ENCODE measurements at regions not wholly inside any gene's neighbourhood (a gene's known extent, or its start where the extent isn't known, plus 50 kb on each side); places are given as distances from the start of the nearest gene placed in this dataset.

DNA sequence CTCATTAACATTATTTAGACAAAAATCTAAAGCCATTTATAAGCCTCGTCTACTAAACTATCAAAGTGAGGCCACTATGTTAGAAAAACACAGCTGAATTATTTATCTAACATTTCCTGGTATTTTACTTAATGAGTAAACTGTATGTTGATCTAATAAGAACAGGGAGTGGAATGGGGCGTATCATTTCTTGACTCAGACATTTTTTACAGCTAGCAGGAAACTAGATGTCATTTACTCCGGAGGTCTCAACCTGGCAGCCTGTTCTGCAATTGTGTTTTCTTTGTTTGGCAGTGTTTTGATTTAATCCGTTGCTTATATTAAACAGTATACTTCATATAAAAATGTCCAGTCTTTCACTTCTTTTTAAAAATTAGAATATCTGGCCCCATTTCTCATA, 79.1 kb upstream of the ABI3BP start:
- DNase-seq, result no peak
- Histone ChIP-seq H3K9me3 (ENCODE audit: control insufficient read depth, low read length) (no peaks in the 10 kb centered on the region), H3K36me3 (ENCODE audit: control insufficient read depth, insufficient read depth, low read length) (no peaks in the 10 kb centered on the region), H3K4me3 (ENCODE audit: insufficient read depth, low read depth, low read length, poor library complexity, severe bottlenecking) (no peak overlapping the region), H3K27me3 (replicated peaks; ENCODE audit: control insufficient read depth, insufficient read depth, low read length, poor library complexity, severe bottlenecking) (no peaks in the 10 kb centered on the region), H3K27ac (ENCODE audit: insufficient read depth, low read length, poor library complexity, severe bottlenecking) (no peak overlapping the region), H3K4me1 (ENCODE audit: control insufficient read depth, insufficient read depth, low read length, poor library complexity, severe bottlenecking) (no peaks in the 10 kb centered on the region)

DNA sequence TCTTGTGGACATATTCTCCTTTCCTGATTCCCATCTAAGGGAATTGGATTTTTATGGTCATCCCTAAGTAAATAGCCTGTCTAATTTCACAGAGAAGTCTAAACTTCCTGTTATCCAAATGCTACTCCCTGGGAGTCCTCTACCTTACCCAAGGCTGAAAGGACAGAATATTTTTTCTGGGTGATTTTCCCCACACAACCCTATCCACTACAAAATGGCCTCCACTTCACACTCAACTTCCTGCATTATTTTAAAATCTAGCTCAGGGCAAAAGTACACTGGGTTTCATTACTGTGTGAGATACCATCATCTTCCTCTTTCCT, 77.5 kb upstream of the ABI3BP start:
- no peak overlapping the region for H3K27ac ChIP-seq (ENCODE audit: insufficient read depth, low read length, poor library complexity, severe bottlenecking)

DNA sequence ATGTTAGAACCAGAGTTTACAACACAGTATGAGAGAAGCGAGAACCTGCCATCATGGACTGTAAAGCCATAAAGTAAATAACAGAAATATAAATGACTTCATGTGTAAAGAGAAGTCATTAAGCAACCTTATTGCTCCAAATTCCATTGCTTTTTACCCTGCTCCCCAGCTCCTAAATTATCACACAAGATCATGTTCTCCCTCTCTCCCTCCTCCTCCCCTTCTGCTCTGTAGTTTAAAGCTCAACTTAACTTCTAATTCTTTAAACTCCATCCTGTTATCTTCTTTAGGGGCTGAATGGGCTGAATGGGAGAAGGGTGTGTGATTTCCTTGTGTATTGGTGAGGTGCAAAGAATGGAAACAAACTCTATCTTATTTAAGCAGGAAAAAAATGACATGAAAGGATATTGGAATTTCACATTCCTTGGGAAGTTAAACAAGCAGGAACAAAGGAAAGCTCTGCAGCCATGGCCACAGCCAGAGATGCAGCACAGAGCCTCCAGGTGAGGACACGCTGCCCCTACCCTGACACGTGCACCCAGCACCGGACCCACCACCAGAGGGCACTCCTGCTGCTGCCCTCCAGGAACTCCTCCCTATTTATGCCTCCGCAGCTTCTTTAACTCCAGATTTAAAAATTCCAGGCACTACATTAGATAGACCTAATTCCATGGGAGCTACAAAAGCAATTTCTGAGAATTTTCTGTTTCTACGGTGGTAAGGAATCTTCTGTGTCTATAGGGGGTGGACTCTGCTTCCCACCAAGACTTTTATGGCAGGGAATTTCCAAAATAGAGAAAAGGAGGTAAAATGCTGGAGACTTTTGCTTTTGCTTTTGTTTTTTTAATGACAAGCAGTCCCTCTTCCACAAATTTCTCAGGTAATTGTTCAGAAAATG, 76.9 kb upstream of the ABI3BP start:
- Histone ChIP-seq H3K4me1 (ENCODE audit: control insufficient read depth, insufficient read depth, low read length, poor library complexity, severe bottlenecking) (no peaks in the 10 kb centered on the region), H3K9me3 (ENCODE audit: control insufficient read depth, low read length) (no peaks in the 10 kb centered on the region), H3K27ac (ENCODE audit: insufficient read depth, low read length, poor library complexity, severe bottlenecking) (no peak overlapping the region), H3K36me3 (ENCODE audit: control insufficient read depth, insufficient read depth, low read length) (no peaks in the 10 kb centered on the region), H3K4me3 (ENCODE audit: insufficient read depth, low read depth, low read length, poor library complexity, severe bottlenecking) (no peak overlapping the region), H3K27me3 (replicated peaks; ENCODE audit: control insufficient read depth, insufficient read depth, low read length, poor library complexity, severe bottlenecking) (no peaks in the 10 kb centered on the region)
- peak in 2 of 3 donors; percentile 29 to 42 for DNase-seq

More for the DNA sequence above, 77.5 kb upstream of the ABI3BP start:
- H3K4me1 ChIP-seq (ENCODE audit: control insufficient read depth, insufficient read depth, low read length, poor library complexity, severe bottlenecking), result no peaks in the 10 kb centered on the region
- no peak overlapping the region for H3K4me3 ChIP-seq (ENCODE audit: insufficient read depth, low read depth, low read length, poor library complexity, severe bottlenecking)
- H3K9me3 ChIP-seq (ENCODE audit: control insufficient read depth, low read length), result no peaks in the 10 kb centered on the region
- no peaks in the 10 kb centered on the region for H3K36me3 ChIP-seq (ENCODE audit: control insufficient read depth, insufficient read depth, low read length)
- no peaks in the 10 kb centered on the region for H3K27me3 ChIP-seq (replicated peaks; ENCODE audit: control insufficient read depth, insufficient read depth, low read length, poor library complexity, severe bottlenecking)
- DNase-seq, result no peak

DNA sequence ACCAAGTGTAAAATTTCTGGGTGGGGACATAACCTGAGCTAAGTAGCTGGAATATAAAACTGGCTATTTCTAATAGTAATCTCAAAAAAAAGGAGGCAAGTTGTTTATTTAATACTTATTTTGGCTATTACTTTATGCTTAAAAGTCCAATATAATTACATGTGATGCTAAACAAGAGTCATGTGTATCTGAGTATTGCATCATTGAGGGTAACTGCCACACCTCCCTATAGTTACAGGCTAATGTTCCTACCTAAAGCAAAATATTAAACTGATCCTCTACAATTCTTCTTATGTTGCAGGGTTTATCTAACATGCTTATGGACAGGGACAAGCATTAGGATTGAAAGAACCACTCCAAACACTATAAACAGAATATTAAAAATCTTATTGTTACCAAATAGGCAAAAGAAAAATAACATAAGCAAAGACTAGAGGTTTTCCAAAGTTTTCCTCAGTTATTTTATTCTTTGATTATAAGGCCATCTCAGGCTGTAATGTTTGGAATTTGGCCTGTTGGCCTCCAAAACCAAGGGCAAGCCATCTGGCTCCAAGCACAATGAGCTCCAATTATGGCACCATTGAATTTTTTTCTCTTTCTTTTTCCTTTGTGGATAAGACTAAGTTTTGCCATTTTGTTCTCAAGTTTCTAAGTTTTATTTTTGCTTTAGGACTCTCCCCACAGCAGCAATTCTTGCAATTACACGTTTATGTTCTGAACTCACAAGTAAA, 75.8 kb upstream of the ABI3BP start:
- no peaks in the 10 kb centered on the region for H3K36me3 ChIP-seq (ENCODE audit: control insufficient read depth, insufficient read depth, low read length)
- DNase-seq, result no peak
- no peak overlapping the region for H3K4me3 ChIP-seq (ENCODE audit: insufficient read depth, low read depth, low read length, poor library complexity, severe bottlenecking)
- no peaks in the 10 kb centered on the region for H3K9me3 ChIP-seq (ENCODE audit: control insufficient read depth, low read length)
- H3K27ac ChIP-seq (ENCODE audit: insufficient read depth, low read length, poor library complexity, severe bottlenecking), result no peak overlapping the region
- no peaks in the 10 kb centered on the region for H3K4me1 ChIP-seq (ENCODE audit: control insufficient read depth, insufficient read depth, low read length, poor library complexity, severe bottlenecking)
- no peaks in the 10 kb centered on the region for H3K27me3 ChIP-seq (replicated peaks; ENCODE audit: control insufficient read depth, insufficient read depth, low read length, poor library complexity, severe bottlenecking)

DNA sequence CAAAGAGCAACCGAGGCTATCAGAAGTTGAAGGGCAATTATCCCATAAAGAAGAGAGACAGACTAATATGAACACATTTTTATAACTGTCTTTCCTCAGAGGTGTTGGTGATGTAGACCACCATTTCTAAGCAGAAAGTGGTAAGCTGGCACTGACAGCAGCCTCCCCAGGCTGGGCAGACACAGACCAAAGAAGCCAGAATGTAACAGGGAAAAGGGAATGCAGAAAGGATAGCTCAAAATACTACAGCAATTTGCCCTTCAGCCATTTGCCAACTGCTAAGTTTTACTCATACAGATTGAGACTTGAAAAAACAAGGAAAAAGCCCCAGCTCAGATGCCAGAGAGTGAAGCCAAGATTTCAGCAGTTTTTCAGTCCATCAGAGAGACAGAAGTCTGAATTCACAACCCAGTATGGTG, 73.5 kb upstream of the ABI3BP start:
- no peak overlapping the region for H3K4me3 ChIP-seq (ENCODE audit: insufficient read depth, low read depth, low read length, poor library complexity, severe bottlenecking)
- no peaks in the 10 kb centered on the region for H3K27me3 ChIP-seq (replicated peaks; ENCODE audit: control insufficient read depth, insufficient read depth, low read length, poor library complexity, severe bottlenecking)
- no peak for DNase-seq
- no peaks in the 10 kb centered on the region for H3K9me3 ChIP-seq (ENCODE audit: control insufficient read depth, low read length)
- no peaks in the 10 kb centered on the region for H3K36me3 ChIP-seq (ENCODE audit: control insufficient read depth, insufficient read depth, low read length)
- no peak overlapping the region for H3K27ac ChIP-seq (ENCODE audit: insufficient read depth, low read length, poor library complexity, severe bottlenecking)
- H3K4me1 ChIP-seq (ENCODE audit: control insufficient read depth, insufficient read depth, low read length, poor library complexity, severe bottlenecking), result no peaks in the 10 kb centered on the region

DNA sequence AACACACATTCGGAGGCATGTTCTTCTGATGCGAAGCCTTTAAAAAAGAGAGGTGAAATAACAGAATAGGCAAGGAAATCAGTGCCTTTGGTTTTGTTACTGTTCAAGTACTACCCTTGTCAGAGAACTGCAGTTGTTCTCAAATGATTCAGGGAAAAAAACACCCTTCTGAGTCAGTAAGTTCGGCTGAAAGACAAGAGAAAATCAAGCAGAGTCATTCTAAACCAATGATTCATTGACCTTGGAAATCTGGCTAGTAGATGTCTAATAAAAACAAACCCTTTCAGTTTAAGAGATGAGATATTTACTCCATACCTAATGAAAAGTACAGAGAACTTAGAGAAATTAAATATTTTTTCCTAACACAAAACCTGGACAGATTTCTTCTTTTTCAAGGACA, 72.7 kb upstream of the ABI3BP start:
- no peak overlapping the region for H3K4me3 ChIP-seq (ENCODE audit: insufficient read depth, low read depth, low read length, poor library complexity, severe bottlenecking)
- H3K27ac ChIP-seq (ENCODE audit: insufficient read depth, low read length, poor library complexity, severe bottlenecking), result no peak overlapping the region
- no peaks in the 10 kb centered on the region for H3K36me3 ChIP-seq (ENCODE audit: control insufficient read depth, insufficient read depth, low read length)
- no peak for DNase-seq
- no peaks in the 10 kb centered on the region for H3K4me1 ChIP-seq (ENCODE audit: control insufficient read depth, insufficient read depth, low read length, poor library complexity, severe bottlenecking)
- no peaks in the 10 kb centered on the region for H3K9me3 ChIP-seq (ENCODE audit: control insufficient read depth, low read length)
- H3K27me3 ChIP-seq (replicated peaks; ENCODE audit: control insufficient read depth, insufficient read depth, low read length, poor library complexity, severe bottlenecking), result no peaks in the 10 kb centered on the region

DNA sequence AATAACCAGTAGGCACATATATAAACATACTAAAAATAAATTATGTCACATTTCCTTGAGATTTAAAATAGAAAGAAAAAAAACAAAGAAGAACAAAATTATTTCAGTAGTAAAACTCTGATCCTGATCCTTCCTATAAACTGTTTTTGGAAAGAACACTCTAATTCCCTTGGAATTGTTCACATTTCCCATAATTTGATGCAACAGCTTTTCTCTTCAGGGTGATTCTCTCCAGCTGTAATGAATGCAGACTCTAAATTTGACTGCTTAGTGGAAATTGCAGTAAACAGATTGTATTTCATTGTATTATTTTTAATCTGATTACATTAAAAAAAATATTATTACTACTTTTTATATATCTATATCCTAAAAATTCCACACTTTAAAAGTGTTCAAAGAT, 70.2 kb upstream of the ABI3BP start:
- H3K9me3 ChIP-seq (ENCODE audit: control insufficient read depth, low read length), result peaks cover 3% of the 10 kb centered on the region
- H3K27ac ChIP-seq (ENCODE audit: insufficient read depth, low read length, poor library complexity, severe bottlenecking), result no peak overlapping the region
- H3K36me3 ChIP-seq (ENCODE audit: control insufficient read depth, insufficient read depth, low read length), result no peaks in the 10 kb centered on the region

DNA sequence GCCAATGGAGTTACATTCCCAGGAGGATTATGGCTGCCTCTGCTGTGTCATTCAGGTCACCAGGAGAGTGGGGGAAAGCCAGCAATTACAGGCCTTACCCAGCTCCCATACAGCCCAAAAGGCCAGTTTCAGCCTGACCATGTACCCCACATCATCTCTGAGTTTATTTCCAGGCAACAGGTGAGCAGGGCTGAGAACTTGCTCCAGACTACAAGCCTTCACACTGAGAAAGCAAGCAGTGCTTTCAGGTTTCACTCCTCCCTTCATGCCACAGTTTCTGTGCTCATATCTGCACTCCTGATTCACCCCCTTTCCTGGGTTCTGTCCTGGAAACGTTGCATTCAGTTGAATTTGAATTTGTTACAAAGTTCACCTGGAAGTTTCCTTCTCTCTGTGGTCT, 68.1 kb upstream of the ABI3BP start:
- Histone ChIP-seq H3K4me1 (ENCODE audit: control insufficient read depth, insufficient read depth, low read length, poor library complexity, severe bottlenecking) (no peaks in the 10 kb centered on the region), H3K36me3 (ENCODE audit: control insufficient read depth, insufficient read depth, low read length) (no peaks in the 10 kb centered on the region), H3K4me3 (ENCODE audit: insufficient read depth, low read depth, low read length, poor library complexity, severe bottlenecking) (no peak overlapping the region), H3K9me3 (ENCODE audit: control insufficient read depth, low read length) (peaks cover 3% of the 10 kb centered on the region), H3K27me3 (replicated peaks; ENCODE audit: control insufficient read depth, insufficient read depth, low read length, poor library complexity, severe bottlenecking) (no peaks in the 10 kb centered on the region), H3K27ac (ENCODE audit: insufficient read depth, low read length, poor library complexity, severe bottlenecking) (no peak overlapping the region)
- DNase-seq, result no peak

More for the DNA sequence above, 70.2 kb upstream of the ABI3BP start:
- no peak for DNase-seq
- no peaks in the 10 kb centered on the region for H3K27me3 ChIP-seq (replicated peaks; ENCODE audit: control insufficient read depth, insufficient read depth, low read length, poor library complexity, severe bottlenecking)
- H3K4me3 ChIP-seq (ENCODE audit: insufficient read depth, low read depth, low read length, poor library complexity, severe bottlenecking), result no peak overlapping the region
- no peaks in the 10 kb centered on the region for H3K4me1 ChIP-seq (ENCODE audit: control insufficient read depth, insufficient read depth, low read length, poor library complexity, severe bottlenecking)

DNA sequence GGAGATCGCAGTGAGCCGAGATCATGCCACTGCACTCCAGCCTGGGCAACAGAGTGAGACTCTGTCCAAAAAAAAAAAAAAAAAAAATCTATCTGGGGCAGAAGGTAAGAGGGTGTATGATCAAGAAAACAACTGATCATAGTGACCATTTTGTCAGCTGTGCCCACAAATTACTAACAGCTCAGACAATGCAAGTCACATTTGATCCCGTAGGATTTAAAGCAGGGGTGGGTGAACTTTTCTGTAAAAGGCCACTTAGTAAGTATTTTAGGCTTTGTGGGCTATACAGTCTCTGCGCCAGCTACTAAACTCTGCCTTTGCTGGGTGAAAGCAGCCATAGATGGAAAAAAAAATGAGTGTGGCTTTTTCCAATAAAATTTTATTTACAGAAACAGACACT, 57.6 kb upstream of the ABI3BP start:
- no peak for DNase-seq
- Histone ChIP-seq H3K9me3 (ENCODE audit: control insufficient read depth, low read length) (no peaks in the 10 kb centered on the region), H3K4me1 (ENCODE audit: control insufficient read depth, insufficient read depth, low read length, poor library complexity, severe bottlenecking) (no peaks in the 10 kb centered on the region), H3K4me3 (ENCODE audit: insufficient read depth, low read depth, low read length, poor library complexity, severe bottlenecking) (no peak overlapping the region), H3K27ac (ENCODE audit: insufficient read depth, low read length, poor library complexity, severe bottlenecking) (no peak overlapping the region), H3K27me3 (replicated peaks; ENCODE audit: control insufficient read depth, insufficient read depth, low read length, poor library complexity, severe bottlenecking) (no peaks in the 10 kb centered on the region), H3K36me3 (ENCODE audit: control insufficient read depth, insufficient read depth, low read length) (no peaks in the 10 kb centered on the region)

DNA sequence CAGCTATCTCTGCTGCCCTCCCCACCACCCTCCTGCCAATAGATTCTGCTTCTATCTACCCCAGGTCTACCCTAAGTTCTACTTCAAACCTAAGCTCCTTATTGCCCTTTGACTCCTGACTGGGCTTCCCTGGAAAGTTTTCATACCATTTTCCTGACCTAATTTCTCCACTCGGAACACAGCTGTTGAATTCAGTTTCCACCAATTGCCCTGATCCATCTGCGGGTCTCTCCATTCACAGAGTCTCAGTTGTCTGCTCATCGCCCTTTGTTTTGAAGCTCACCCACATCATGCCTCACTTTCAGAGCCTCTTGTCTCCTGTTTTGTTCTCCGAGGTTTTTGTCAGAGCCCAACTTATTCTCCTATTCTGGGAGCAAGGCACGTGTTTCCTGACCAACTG, 56.8 kb upstream of the ABI3BP start:
- Histone ChIP-seq H3K9me3 (ENCODE audit: control insufficient read depth, low read length) (no peaks in the 10 kb centered on the region), H3K36me3 (ENCODE audit: control insufficient read depth, insufficient read depth, low read length) (no peaks in the 10 kb centered on the region), H3K4me1 (ENCODE audit: control insufficient read depth, insufficient read depth, low read length, poor library complexity, severe bottlenecking) (no peaks in the 10 kb centered on the region), H3K4me3 (ENCODE audit: insufficient read depth, low read depth, low read length, poor library complexity, severe bottlenecking) (no peak overlapping the region), H3K27me3 (replicated peaks; ENCODE audit: control insufficient read depth, insufficient read depth, low read length, poor library complexity, severe bottlenecking) (no peaks in the 10 kb centered on the region), H3K27ac (ENCODE audit: insufficient read depth, low read length, poor library complexity, severe bottlenecking) (no peak overlapping the region)
- DNase-seq, result no peak
